Mesenchymal stem cell (in vitro differentiated cells and primary cell): ENCODE measurements at regions not wholly inside any gene's neighbourhood (a gene's known extent, or its start where the extent isn't known, plus 50 kb on each side); places are given as distances from the start of the nearest gene placed in this dataset.

Source experiments
- DNase-seq: peaks from one replicate; pipeline ENCODE4 v3.0.0-alpha.2; 2013
- H2AFZ ChIP-seq: one replicate; pipeline ENCODE4 v1.6.1; 2013; ENCODE audit warnings: low read depth, mild to moderate bottlenecking, control low read depth, inconsistent platforms, low read length, moderate library complexity
- H2AK5ac ChIP-seq: 2 replicates; pipeline ENCODE4 v1.6.1; 2013; ENCODE audit warnings: low read length, moderate library complexity, mild to moderate bottlenecking, inconsistent platforms; ENCODE audit not compliant: severe bottlenecking
- H2BK120ac ChIP-seq: one replicate; pipeline ENCODE4 v1.6.1; 2013; ENCODE audit warnings: low read depth, mild to moderate bottlenecking, inconsistent platforms, low read length, moderate library complexity
- H2BK12ac ChIP-seq, 2 experiments: one replicate each; pipeline ENCODE4 v1.6.1; 2013; ENCODE audit warnings: inconsistent platforms in 2 of 2, low read length in 2 of 2, mild to moderate bottlenecking in 2 of 2, moderate library complexity in 2 of 2, control low read depth in 1 of 2
- H2BK15ac ChIP-seq: one replicate; pipeline ENCODE4 v1.6.1; 2013; ENCODE audit warnings: mild to moderate bottlenecking, low read depth, inconsistent platforms; ENCODE audit not compliant: poor library complexity, severe bottlenecking
- H2BK5ac ChIP-seq: 2 replicates; pipeline ENCODE4 v1.6.1; 2013; ENCODE audit warnings: low read depth, mild to moderate bottlenecking, low read length, control low read depth, inconsistent platforms; ENCODE audit not compliant: poor library complexity, severe bottlenecking
- H3K14ac ChIP-seq, 2 experiments: one replicate each; pipeline ENCODE4 v1.6.1; 2013; ENCODE audit warnings: inconsistent platforms in 2 of 2, low read length in 2 of 2, control low read depth in 1 of 2, mild to moderate bottlenecking in 1 of 2, moderate library complexity in 1 of 2
- H3K18ac ChIP-seq, 2 experiments: one replicate each; pipeline ENCODE4 v1.6.1; 2013; ENCODE audit warnings: inconsistent platforms in 2 of 2, low read length in 2 of 2, control low read depth in 1 of 2, low read depth in 1 of 2, mild to moderate bottlenecking in 1 of 2
- H3K23ac ChIP-seq, 2 experiments: one replicate each; pipeline ENCODE4 v1.6.1; 2013; ENCODE audit warnings: inconsistent platforms in 2 of 2, low read length in 2 of 2, mild to moderate bottlenecking in 2 of 2, moderate library complexity in 2 of 2, control low read depth in 1 of 2
- H3K27ac ChIP-seq: 2 replicates; pipeline ENCODE4 v1.5.1; 2013; ENCODE audit warnings: mild to moderate bottlenecking, moderate library complexity, low read length, control low read depth, inconsistent platforms; ENCODE audit not compliant: poor library complexity, severe bottlenecking
- H3K27me3 ChIP-seq, 2 experiments: 2 replicates each; pipeline versions ENCODE4 v1.6.1 to v1.7.0; 2013; ENCODE audit warnings: low read length in 2 of 2, mild to moderate bottlenecking in 2 of 2, moderate library complexity in 2 of 2, control low read depth in 1 of 2, inconsistent platforms in 1 of 2; ENCODE audit not compliant: control insufficient read depth in 1 of 2, insufficient read depth in 1 of 2
- H3K36me3 ChIP-seq, 2 experiments: 2 replicates each; pipeline versions ENCODE4 v1.6.1 to v1.7.0; 2013; ENCODE audit warnings: low read length in 2 of 2, control low read depth in 1 of 2, inconsistent platforms in 1 of 2, low read depth in 1 of 2, mild to moderate bottlenecking in 1 of 2; ENCODE audit not compliant: insufficient read depth in 2 of 2, control insufficient read depth in 1 of 2
- H3K4ac ChIP-seq, 2 experiments: one replicate each; pipeline ENCODE4 v1.6.1; 2013; ENCODE audit warnings: inconsistent platforms in 2 of 2, low read length in 2 of 2, mild to moderate bottlenecking in 2 of 2, moderate library complexity in 2 of 2, control low read depth in 1 of 2, low read depth in 1 of 2
- H3K4me1 ChIP-seq: 2 replicates; pipeline ENCODE4 v1.6.1; 2013; ENCODE audit warnings: low read depth, low read length, control low read depth; ENCODE audit not compliant: control insufficient read depth, insufficient read depth
- H3K4me2 ChIP-seq: 2 replicates; pipeline ENCODE4 v1.6.1; 2013; ENCODE audit warnings: low read length, mild to moderate bottlenecking, inconsistent platforms; ENCODE audit not compliant: poor library complexity, severe bottlenecking
- H3K4me3 ChIP-seq, 2 experiments: 2 replicates each; pipeline versions ENCODE4 v1.5.1 to v1.7.0; 2013; ENCODE audit warnings: low read length in 2 of 2, mild to moderate bottlenecking in 2 of 2, control low read depth in 1 of 2, low read depth in 1 of 2; ENCODE audit not compliant: insufficient read depth in 1 of 2
- H3K79me1 ChIP-seq: replicated peaks from 2 replicates; pipeline ENCODE4 v1.6.1; 2013; ENCODE audit warnings: mild to moderate bottlenecking, control low read depth, low read length, inconsistent platforms; ENCODE audit not compliant: poor library complexity, severe bottlenecking
- H3K9ac ChIP-seq: 2 replicates; pipeline ENCODE4 v1.7.0; 2013; ENCODE audit warnings: mild to moderate bottlenecking, low read length, moderate library complexity
- H3K9me3 ChIP-seq: 2 replicates; pipeline ENCODE4 v1.7.0; 2013; ENCODE audit warnings: mild to moderate bottlenecking, low read length; ENCODE audit not compliant: control insufficient read depth
- H4K8ac ChIP-seq: one replicate; pipeline ENCODE4 v1.6.1; 2013; ENCODE audit warnings: inconsistent platforms, mild to moderate bottlenecking, low read length, moderate library complexity
- H4K91ac ChIP-seq: one replicate; pipeline ENCODE4 v1.6.1; 2013; ENCODE audit warnings: mild to moderate bottlenecking, low read length, inconsistent platforms
- WGBS: methylation state at CpG from one replicate; pipeline ENCODE4 v1.1.7; 2013; ENCODE audit warnings: mixed read lengths; 5-methylcytosine and 5-hydroxymethylcytosine counted together

- Histone ChIP-seq H2AFZ (no peak overlapping the region), H2BK120ac (no peak overlapping the region), H3K27me3 (peaks cover 0 to 25% of the 10 kb centered on the region in 2 experiments), H2BK5ac (no peak overlapping the region), H4K91ac (no peak overlapping the region), H3K9ac (no peak overlapping the region), H3K4ac (no peak overlapping the region), H3K27ac (no peak overlapping the region), H2AK5ac (no peak overlapping the region), H3K36me3 (no peaks in the 10 kb centered on the region), H3K79me1 (no peaks in the 10 kb centered on the region), H4K8ac (no peak overlapping the region), H2BK12ac (no peak overlapping the region), H3K4me3 (no peak overlapping the region), H3K23ac (no peak overlapping the region), H3K18ac (no peak overlapping the region), H3K9me3 (no peaks in the 10 kb centered on the region), H3K14ac (no peak overlapping the region), H3K4me1 (no peaks in the 10 kb centered on the region), H3K4me2 (no peak overlapping the region), H2BK15ac (no peak overlapping the region)
- no peak for DNase-seq
- WGBS: 100% methylated on average over 4 of the region's 4 CpGs
Observed at GRCh38 chr7:131646203-131646602, 89.8 kb upstream of the PODXL start.

- no peak overlapping the region for H2BK12ac ChIP-seq
- H2BK15ac ChIP-seq: no peak overlapping the region
- H3K9me3 ChIP-seq: no peaks in the 10 kb centered on the region
- H3K4me1 ChIP-seq: peaks cover 2% of the 10 kb centered on the region
- WGBS: 79% methylated on average over 3 of the region's 3 CpGs
- no peak overlapping the region for H3K4ac ChIP-seq
- no peaks in the 10 kb centered on the region for H3K79me1 ChIP-seq
- DNase-seq: no peak
- H2AK5ac ChIP-seq: no peak overlapping the region
- no peak overlapping the region for H3K14ac ChIP-seq
- peaks cover 0 to 8% of the 10 kb centered on the region in 2 experiments for H3K27me3 ChIP-seq
- H3K23ac ChIP-seq: no peak overlapping the region
- H2BK120ac ChIP-seq: no peak overlapping the region
- H2AFZ ChIP-seq: no peak overlapping the region
- no peak overlapping the region for H3K4me3 ChIP-seq
- H3K9ac ChIP-seq: no peak overlapping the region
- H2BK5ac ChIP-seq: no peak overlapping the region
- no peak overlapping the region for H3K27ac ChIP-seq
- H4K8ac ChIP-seq: no peak overlapping the region
- no peak overlapping the region for H3K18ac ChIP-seq
- no peak overlapping the region for H4K91ac ChIP-seq
- H3K4me2 ChIP-seq: no peak overlapping the region
- H3K36me3 ChIP-seq: no peaks in the 10 kb centered on the region
Observed at GRCh38 chr7:131642429-131642828, 86.0 kb upstream of the PODXL start.

GRCh38 chr7:131640686-131641085 lies 84.3 kb upstream of the PODXL start:
- H3K27ac ChIP-seq: no peak overlapping the region
- peaks cover 2% of the 10 kb centered on the region for H3K4me1 ChIP-seq
- H3K79me1 ChIP-seq: no peaks in the 10 kb centered on the region
- H3K23ac ChIP-seq: no peak overlapping the region
- no peak overlapping the region for H3K4ac ChIP-seq
- DNase-seq: no peak
- H3K9me3 ChIP-seq: no peaks in the 10 kb centered on the region
- H3K36me3 ChIP-seq: no peaks in the 10 kb centered on the region
- H2BK12ac ChIP-seq: no peak overlapping the region
- no peak overlapping the region for H3K4me2 ChIP-seq
- H3K27me3 ChIP-seq: peaks cover 0 to 8% of the 10 kb centered on the region in 2 experiments
- H3K18ac ChIP-seq: no peak overlapping the region
- H3K9ac ChIP-seq: no peak overlapping the region
- H2BK5ac ChIP-seq: no peak overlapping the region
- H2AFZ ChIP-seq: no peak overlapping the region
- no peak overlapping the region for H2AK5ac ChIP-seq
- 86% methylated on average over 5 of the region's 5 CpGs for WGBS
- H3K14ac ChIP-seq: no peak overlapping the region
- no peak overlapping the region for H2BK120ac ChIP-seq
- H4K91ac ChIP-seq: no peak overlapping the region
- H4K8ac ChIP-seq: no peak overlapping the region
- no peak overlapping the region for H2BK15ac ChIP-seq
- no peak overlapping the region for H3K4me3 ChIP-seq

GRCh38 chr7:131638641-131639430 lies 82.4 kb upstream of the PODXL start:
- Histone ChIP-seq H3K4me2 (no peak overlapping the region), H3K4me3 (no peak overlapping the region), H2BK5ac (no peak overlapping the region), H4K8ac (no peak overlapping the region), H3K4ac (no peak overlapping the region), H2AK5ac (no peak overlapping the region), H3K14ac (no peak overlapping the region), H2BK15ac (no peak overlapping the region), H3K18ac (no peak overlapping the region), H3K27me3 (peaks cover 0 to 8% of the 10 kb centered on the region in 2 experiments), H2BK120ac (no peak overlapping the region), H3K36me3 (no peaks in the 10 kb centered on the region), H3K9ac (no peak overlapping the region), H3K23ac (no peak overlapping the region), H3K79me1 (no peaks in the 10 kb centered on the region), H2BK12ac (no peak overlapping the region), H2AFZ (no peak overlapping the region), H3K27ac (no peak overlapping the region), H3K9me3 (no peaks in the 10 kb centered on the region), H3K4me1 (peaks cover 3% of the 10 kb centered on the region), H4K91ac (no peak overlapping the region)
- WGBS: 76% methylated on average over 10 of the region's 10 CpGs
- DNase-seq: no peak
